ENCODE measurements at regions not wholly inside any gene's neighbourhood (a gene's known extent, or its start where the extent isn't known, plus 50 kb on each side); places are given as distances from the start of the nearest gene placed in this dataset.
"Not testable (repeated sequence)": the region's sequence is repeated elsewhere in the genome, so short reads cannot be mapped to it uniquely, and the experiment has no call there.

DNA sequence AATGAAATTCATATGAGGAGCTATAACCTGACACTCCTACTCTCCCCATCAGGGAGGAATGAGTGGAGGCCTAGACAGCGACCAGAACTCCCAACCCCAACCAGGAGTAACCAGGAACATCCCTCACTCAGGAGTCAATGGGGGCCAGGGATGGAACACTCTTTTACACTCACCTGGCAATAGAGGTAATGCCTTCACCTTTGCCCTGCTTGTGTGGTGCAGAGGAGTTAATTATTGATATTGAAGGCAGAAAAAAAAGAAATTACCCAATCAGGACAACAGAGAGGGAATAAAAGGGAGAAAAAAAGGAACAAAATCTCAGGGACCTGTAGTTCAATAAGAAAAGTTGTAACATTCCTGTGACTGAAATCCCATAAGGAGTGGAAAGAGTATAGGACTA lies 141.5 kb downstream of the PPP4R3C start:
- Histone ChIP-seq H3K4me2 (no peak overlapping the region), H3K4me1 (ENCODE audit: low read depth, poor library complexity, severe bottlenecking) (no peaks in the 10 kb centered on the region), H3K36me3 (ENCODE audit: insufficient read depth) (no peaks in the 10 kb centered on the region), H3K4me3 (IDR thresholded peaks at IDR 0.05; ENCODE audit: insufficient read depth, low read depth, low read length) (no peak overlapping the region), H3K79me2 (ENCODE audit: insufficient read depth, low read depth) (no peaks in the 10 kb centered on the region), H3K27me3 (ENCODE audit: insufficient read depth, low read depth) (no peaks in the 10 kb centered on the region), H4K20me1 (ENCODE audit: insufficient read depth) (no peaks in the 10 kb centered on the region), H3K27ac (no peak overlapping the region), H2AFZ (ENCODE audit: low read depth) (no peak overlapping the region), H3K9ac (no peak overlapping the region)
- TF ChIP-seq, protein P1, sequence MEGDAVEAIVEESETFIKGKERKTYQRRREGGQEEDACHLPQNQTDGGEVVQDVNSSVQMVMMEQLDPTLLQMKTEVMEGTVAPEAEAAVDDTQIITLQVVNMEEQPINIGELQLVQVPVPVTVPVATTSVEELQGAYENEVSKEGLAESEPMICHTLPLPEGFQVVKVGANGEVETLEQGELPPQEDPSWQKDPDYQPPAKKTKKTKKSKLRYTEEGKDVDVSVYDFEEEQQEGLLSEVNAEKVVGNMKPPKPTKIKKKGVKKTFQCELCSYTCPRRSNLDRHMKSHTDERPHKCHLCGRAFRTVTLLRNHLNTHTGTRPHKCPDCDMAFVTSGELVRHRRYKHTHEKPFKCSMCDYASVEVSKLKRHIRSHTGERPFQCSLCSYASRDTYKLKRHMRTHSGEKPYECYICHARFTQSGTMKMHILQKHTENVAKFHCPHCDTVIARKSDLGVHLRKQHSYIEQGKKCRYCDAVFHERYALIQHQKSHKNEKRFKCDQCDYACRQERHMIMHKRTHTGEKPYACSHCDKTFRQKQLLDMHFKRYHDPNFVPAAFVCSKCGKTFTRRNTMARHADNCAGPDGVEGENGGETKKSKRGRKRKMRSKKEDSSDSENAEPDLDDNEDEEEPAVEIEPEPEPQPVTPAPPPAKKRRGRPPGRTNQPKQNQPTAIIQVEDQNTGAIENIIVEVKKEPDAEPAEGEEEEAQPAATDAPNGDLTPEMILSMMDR (conservative IDR thresholded peaks at IDR 0.05; ENCODE audit: low read depth, low read length): no peak

- Histone ChIP-seq H3K36me3 (ENCODE audit: insufficient read depth) (no peaks in the 10 kb centered on the region), H3K79me2 (ENCODE audit: insufficient read depth, low read depth) (no peaks in the 10 kb centered on the region), H3K9ac (no peak overlapping the region), H3K4me2 (no peak overlapping the region), H4K20me1 (ENCODE audit: insufficient read depth) (no peaks in the 10 kb centered on the region), H3K4me1 (ENCODE audit: low read depth, poor library complexity, severe bottlenecking) (no peaks in the 10 kb centered on the region), H2AFZ (ENCODE audit: low read depth) (no peak overlapping the region), H3K27me3 (ENCODE audit: insufficient read depth, low read depth) (no peaks in the 10 kb centered on the region), H3K4me3 (IDR thresholded peaks at IDR 0.05; ENCODE audit: insufficient read depth, low read depth, low read length) (no peak overlapping the region), H3K27ac (no peak overlapping the region)
- TF ChIP-seq, protein P1 (conservative IDR thresholded peaks at IDR 0.05; ENCODE audit: low read depth, low read length): no peak
These were observed 153.7 kb downstream of the PPP4R3C start for GRCh38 chrX:27309406-27309805.

GRCh38 chrX:27307546-27307945 lies 155.6 kb downstream of the PPP4R3C start:
- Histone ChIP-seq H3K79me2 (ENCODE audit: insufficient read depth, low read depth) (no peaks in the 10 kb centered on the region), H3K27me3 (ENCODE audit: insufficient read depth, low read depth) (no peaks in the 10 kb centered on the region), H3K27ac (no peak overlapping the region), H3K4me3 (IDR thresholded peaks at IDR 0.05; ENCODE audit: insufficient read depth, low read depth, low read length) (no peak overlapping the region), H3K4me2 (no peak overlapping the region), H3K9ac (no peak overlapping the region), H4K20me1 (ENCODE audit: insufficient read depth) (no peaks in the 10 kb centered on the region), H3K4me1 (ENCODE audit: low read depth, poor library complexity, severe bottlenecking) (no peaks in the 10 kb centered on the region), H2AFZ (ENCODE audit: low read depth) (no peak overlapping the region), H3K36me3 (ENCODE audit: insufficient read depth) (no peaks in the 10 kb centered on the region)
- TF ChIP-seq, protein P1 (conservative IDR thresholded peaks at IDR 0.05; ENCODE audit: low read depth, low read length): no peak

DNA sequence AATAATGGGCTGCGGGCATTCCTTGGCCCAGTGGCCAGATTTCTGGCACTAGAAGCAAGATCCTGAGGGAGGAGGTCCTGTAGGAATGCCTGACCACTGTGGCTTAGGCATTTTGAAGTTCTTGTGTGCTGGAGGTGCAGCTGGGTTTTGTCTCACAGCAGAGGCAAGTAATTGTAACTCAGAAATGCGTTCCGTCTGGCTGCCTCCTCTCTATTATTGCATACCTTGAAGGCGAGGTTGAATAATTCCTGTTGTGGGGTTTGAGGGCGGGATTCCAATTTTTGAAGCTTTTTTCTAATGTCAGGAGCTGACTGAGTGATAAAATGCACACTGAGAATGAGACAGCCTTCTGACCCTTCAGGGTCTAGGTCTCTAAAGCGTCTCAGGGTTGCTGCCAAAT lies 170.6 kb downstream of the PPP4R3C start:
- not testable (repeated sequence) for H3K4me1 ChIP-seq (ENCODE audit: low read depth, poor library complexity, severe bottlenecking); H3K9ac ChIP-seq; H3K36me3 ChIP-seq (ENCODE audit: insufficient read depth); H2AFZ ChIP-seq (ENCODE audit: low read depth); H3K4me3 ChIP-seq (IDR thresholded peaks at IDR 0.05; ENCODE audit: insufficient read depth, low read depth, low read length); H4K20me1 ChIP-seq (ENCODE audit: insufficient read depth); H3K79me2 ChIP-seq (ENCODE audit: insufficient read depth, low read depth); H3K27me3 ChIP-seq (ENCODE audit: insufficient read depth, low read depth); H3K4me2 ChIP-seq; H3K27ac ChIP-seq

DNA sequence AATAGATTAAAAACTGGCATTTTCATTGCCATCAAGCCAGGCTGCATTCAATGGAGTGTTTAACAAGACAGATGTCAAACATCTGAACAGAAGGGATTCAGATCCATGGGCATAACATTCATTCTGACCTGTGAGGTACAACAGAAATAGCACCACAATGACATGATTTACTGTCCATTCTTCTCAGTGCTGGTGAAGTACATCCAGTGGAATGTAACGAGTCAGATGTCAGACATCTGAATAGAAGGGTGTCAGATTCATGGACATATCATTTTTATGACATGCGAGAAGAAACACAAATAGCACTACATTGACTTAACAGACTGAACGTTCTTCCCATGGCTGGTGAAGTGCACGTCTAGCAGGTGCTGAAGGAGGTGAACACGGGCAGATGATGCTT lies 186.4 kb downstream of the PPP4R3C start:
- no peaks in the 10 kb centered on the region for H3K36me3 ChIP-seq (ENCODE audit: insufficient read depth)
- TF ChIP-seq, protein P1 (conservative IDR thresholded peaks at IDR 0.05; ENCODE audit: low read depth, low read length): no peak

More for the DNA sequence above, 186.4 kb downstream of the PPP4R3C start:
- Histone ChIP-seq H3K4me1 (ENCODE audit: low read depth, poor library complexity, severe bottlenecking) (no peaks in the 10 kb centered on the region), H3K9ac (no peak overlapping the region), H2AFZ (ENCODE audit: low read depth) (no peak overlapping the region), H3K79me2 (ENCODE audit: insufficient read depth, low read depth) (no peaks in the 10 kb centered on the region), H3K27ac (no peak overlapping the region), H3K4me3 (IDR thresholded peaks at IDR 0.05; ENCODE audit: insufficient read depth, low read depth, low read length) (no peak overlapping the region), H3K4me2 (no peak overlapping the region), H4K20me1 (ENCODE audit: insufficient read depth) (no peaks in the 10 kb centered on the region), H3K27me3 (ENCODE audit: insufficient read depth, low read depth) (no peaks in the 10 kb centered on the region)
